ENCODE measurements at regions not wholly inside any gene's neighbourhood (a gene's known extent, or its start where the extent isn't known, plus 50 kb on each side); places are given as distances from the start of the nearest gene placed in this dataset.

DNA sequence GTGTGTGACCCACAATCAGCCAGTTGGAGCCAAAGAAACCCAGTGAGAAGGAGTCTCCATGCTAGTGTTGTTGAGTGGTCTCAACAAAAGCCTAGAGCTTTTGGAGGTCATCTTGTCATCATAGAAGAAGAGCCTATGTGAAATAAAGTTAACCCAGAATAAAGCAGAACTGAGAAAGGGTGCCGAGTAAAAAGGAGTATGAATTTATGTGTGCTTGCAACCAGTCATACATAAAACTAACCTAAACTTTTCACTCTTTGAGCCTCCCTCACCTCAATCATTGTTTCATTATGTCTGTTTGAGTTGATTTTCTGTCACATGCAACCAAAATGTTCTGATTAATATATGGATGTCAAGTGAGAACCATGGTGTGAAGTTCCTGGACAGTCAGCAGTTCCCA lies 599.3 kb upstream of the ZEB2 start:
- no peak for TF ChIP-seq EZH2 (IDR thresholded peaks at IDR 0.05; ENCODE audit: low read depth)
- TF ChIP-seq, protein P1, sequence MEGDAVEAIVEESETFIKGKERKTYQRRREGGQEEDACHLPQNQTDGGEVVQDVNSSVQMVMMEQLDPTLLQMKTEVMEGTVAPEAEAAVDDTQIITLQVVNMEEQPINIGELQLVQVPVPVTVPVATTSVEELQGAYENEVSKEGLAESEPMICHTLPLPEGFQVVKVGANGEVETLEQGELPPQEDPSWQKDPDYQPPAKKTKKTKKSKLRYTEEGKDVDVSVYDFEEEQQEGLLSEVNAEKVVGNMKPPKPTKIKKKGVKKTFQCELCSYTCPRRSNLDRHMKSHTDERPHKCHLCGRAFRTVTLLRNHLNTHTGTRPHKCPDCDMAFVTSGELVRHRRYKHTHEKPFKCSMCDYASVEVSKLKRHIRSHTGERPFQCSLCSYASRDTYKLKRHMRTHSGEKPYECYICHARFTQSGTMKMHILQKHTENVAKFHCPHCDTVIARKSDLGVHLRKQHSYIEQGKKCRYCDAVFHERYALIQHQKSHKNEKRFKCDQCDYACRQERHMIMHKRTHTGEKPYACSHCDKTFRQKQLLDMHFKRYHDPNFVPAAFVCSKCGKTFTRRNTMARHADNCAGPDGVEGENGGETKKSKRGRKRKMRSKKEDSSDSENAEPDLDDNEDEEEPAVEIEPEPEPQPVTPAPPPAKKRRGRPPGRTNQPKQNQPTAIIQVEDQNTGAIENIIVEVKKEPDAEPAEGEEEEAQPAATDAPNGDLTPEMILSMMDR (conservative IDR thresholded peaks at IDR 0.05): no peak
